ENCODE measurements at regions not wholly inside any gene's neighbourhood (a gene's known extent, or its start where the extent isn't known, plus 50 kb on each side); places are given as distances from the start of the nearest gene placed in this dataset.

DNA sequence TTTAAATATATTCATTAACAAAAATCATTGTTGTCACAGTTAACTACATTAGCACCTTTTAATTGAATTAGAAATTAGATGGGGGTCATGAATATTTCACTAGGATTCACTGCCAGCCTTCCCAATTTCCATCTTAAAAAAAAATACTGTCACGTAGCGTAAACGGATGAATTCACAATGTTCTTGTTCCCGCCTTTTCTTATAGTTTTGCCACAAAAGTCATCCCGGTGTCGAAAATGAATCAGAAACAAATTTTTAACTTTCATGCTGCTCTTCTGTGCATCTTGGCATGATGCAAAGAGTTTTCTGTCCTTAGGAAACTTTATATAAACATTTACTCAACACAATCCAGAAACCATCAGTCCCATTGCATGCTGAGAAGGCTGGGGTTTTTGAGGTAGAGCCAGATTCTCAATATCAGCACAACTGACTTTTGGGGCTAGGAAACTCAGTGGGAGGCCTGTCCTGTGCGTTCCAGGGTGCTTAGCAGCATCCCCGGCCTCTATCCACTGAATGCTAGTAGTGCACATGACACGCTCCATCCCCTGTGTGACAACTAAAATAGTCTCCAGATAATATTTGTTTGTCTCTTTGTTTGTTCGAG lies 252.9 kb upstream of the XYLT1 start:
- no peak overlapping the region for H3K4me3 ChIP-seq (ENCODE audit: low read depth, low read length, poor library complexity, severe bottlenecking)
- no peaks in the 10 kb centered on the region for H3K9me3 ChIP-seq (ENCODE audit: low read length)
- H3K4me1 ChIP-seq (ENCODE audit: insufficient read depth, low read length, poor library complexity, severe bottlenecking) = no peaks in the 10 kb centered on the region
- intact Hi-C loops (cut with micrococcal nuclease; ENCODE audit: unreplicated experiment) = no loop called here
- no TSS peak for BruUV-seq (replicated peaks)
- no peak overlapping the region for H3K27ac ChIP-seq (ENCODE audit: low read depth, low read length, poor library complexity, severe bottlenecking)
- H3K79me2 ChIP-seq (ENCODE audit: insufficient read depth, low read depth, low read length) = no peaks in the 10 kb centered on the region
- no peak overlapping the region for H3K4me2 ChIP-seq (ENCODE audit: low read length)
- DNase-seq (ENCODE audit: low spot score) = no peak
- POLR2A ChIA-PET = no interaction called here
- H4K20me1 ChIP-seq (ENCODE audit: insufficient read depth, low read length) = no peaks in the 10 kb centered on the region
- no peak overlapping the region for H2AFZ ChIP-seq (ENCODE audit: low read length)
- H3K9me2 ChIP-seq (ENCODE audit: insufficient read depth, low read length) = no peaks in the 10 kb centered on the region
- TF ChIP-seq EZH2phosphoT487 (IDR thresholded peaks at IDR 0.05; ENCODE audit: borderline replicate concordance, low read depth, low read length) = no peak
- TF ChIP-seq, protein P1, sequence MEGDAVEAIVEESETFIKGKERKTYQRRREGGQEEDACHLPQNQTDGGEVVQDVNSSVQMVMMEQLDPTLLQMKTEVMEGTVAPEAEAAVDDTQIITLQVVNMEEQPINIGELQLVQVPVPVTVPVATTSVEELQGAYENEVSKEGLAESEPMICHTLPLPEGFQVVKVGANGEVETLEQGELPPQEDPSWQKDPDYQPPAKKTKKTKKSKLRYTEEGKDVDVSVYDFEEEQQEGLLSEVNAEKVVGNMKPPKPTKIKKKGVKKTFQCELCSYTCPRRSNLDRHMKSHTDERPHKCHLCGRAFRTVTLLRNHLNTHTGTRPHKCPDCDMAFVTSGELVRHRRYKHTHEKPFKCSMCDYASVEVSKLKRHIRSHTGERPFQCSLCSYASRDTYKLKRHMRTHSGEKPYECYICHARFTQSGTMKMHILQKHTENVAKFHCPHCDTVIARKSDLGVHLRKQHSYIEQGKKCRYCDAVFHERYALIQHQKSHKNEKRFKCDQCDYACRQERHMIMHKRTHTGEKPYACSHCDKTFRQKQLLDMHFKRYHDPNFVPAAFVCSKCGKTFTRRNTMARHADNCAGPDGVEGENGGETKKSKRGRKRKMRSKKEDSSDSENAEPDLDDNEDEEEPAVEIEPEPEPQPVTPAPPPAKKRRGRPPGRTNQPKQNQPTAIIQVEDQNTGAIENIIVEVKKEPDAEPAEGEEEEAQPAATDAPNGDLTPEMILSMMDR (conservative IDR thresholded peaks at IDR 0.05; ENCODE audit: low read length) = no peak
- CTCF ChIA-PET (ENCODE audit: unreplicated experiment) = no interaction called here
- H3K36me3 ChIP-seq (ENCODE audit: insufficient read depth, low read length) = no peaks in the 10 kb centered on the region

DNA sequence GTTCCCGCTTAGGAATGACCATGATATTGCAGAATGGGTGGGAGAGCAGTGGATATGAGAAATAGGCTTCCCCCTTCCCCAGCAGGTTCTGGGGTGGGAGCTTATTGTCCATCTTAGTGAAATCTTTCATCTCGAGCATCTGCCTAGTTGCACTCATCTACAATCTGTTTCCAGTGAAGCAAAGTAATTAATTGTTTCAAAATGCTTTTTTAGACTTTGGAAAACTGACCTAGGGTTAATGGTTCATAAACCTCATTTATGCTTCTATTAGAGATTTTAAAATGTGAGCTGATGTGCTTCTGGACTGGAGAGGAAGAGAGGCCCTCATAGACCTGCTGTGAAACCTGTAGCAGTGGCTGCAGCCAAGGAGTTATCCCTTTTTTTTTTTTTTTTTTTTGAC lies 247.7 kb upstream of the XYLT1 start:
- Histone ChIP-seq H3K9me2 (ENCODE audit: insufficient read depth, low read length) (no peaks in the 10 kb centered on the region), H3K4me1 (ENCODE audit: insufficient read depth, low read length, poor library complexity, severe bottlenecking) (no peaks in the 10 kb centered on the region), H2AFZ (ENCODE audit: low read length) (no peak overlapping the region), H4K20me1 (ENCODE audit: insufficient read depth, low read length) (no peaks in the 10 kb centered on the region), H3K36me3 (ENCODE audit: insufficient read depth, low read length) (no peaks in the 10 kb centered on the region), H3K79me2 (ENCODE audit: insufficient read depth, low read depth, low read length) (no peaks in the 10 kb centered on the region), H3K9me3 (ENCODE audit: low read length) (no peaks in the 10 kb centered on the region), H3K4me2 (ENCODE audit: low read length) (no peak overlapping the region), H3K27ac (ENCODE audit: low read depth, low read length, poor library complexity, severe bottlenecking) (no peak overlapping the region), H3K4me3 (ENCODE audit: low read depth, low read length, poor library complexity, severe bottlenecking) (no peak overlapping the region)
- ChIA-PET POLR2A (no interaction called here), CTCF (ENCODE audit: unreplicated experiment) (no interaction called here)
- BruUV-seq (replicated peaks) = no TSS peak
- TF ChIP-seq, protein P1 (conservative IDR thresholded peaks at IDR 0.05; ENCODE audit: low read length) = no peak
- no peak for TF ChIP-seq EZH2phosphoT487 (IDR thresholded peaks at IDR 0.05; ENCODE audit: borderline replicate concordance, low read depth, low read length)
- intact Hi-C loops (cut with micrococcal nuclease; ENCODE audit: unreplicated experiment) = no loop called here
- no peak for DNase-seq (ENCODE audit: low spot score)

DNA sequence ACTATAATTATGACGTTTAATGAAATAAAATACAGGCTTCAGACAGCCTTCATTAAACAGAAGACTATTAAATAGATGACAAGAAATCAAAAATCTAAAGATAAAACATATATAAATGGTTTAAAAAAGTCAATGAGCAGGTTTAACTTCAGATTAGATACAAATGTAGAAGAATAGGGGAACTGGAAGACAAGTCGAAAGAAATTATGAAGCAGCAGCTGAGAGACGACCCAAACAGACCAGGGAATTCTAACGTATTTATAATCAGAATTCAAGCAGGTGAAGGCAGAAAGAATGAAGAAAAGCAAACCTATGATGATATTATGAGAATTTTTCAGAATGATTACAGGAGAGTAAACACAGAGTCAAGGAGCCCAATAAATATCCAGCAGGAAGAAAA lies 235.1 kb upstream of the XYLT1 start:
- ChIA-PET CTCF (ENCODE audit: unreplicated experiment) (no interaction called here), POLR2A (no interaction called here)
- BruUV-seq (replicated peaks) = no TSS peak

More for the DNA sequence above, 235.1 kb upstream of the XYLT1 start:
- Histone ChIP-seq H4K20me1 (ENCODE audit: insufficient read depth, low read length) (no peaks in the 10 kb centered on the region), H3K79me2 (ENCODE audit: insufficient read depth, low read depth, low read length) (no peaks in the 10 kb centered on the region), H3K4me1 (ENCODE audit: insufficient read depth, low read length, poor library complexity, severe bottlenecking) (no peaks in the 10 kb centered on the region), H3K36me3 (ENCODE audit: insufficient read depth, low read length) (no peaks in the 10 kb centered on the region), H3K4me2 (ENCODE audit: low read length) (no peak overlapping the region), H3K4me3 (ENCODE audit: low read depth, low read length, poor library complexity, severe bottlenecking) (no peak overlapping the region), H2AFZ (ENCODE audit: low read length) (no peak overlapping the region), H3K9me3 (ENCODE audit: low read length) (no peaks in the 10 kb centered on the region), H3K9me2 (ENCODE audit: insufficient read depth, low read length) (no peaks in the 10 kb centered on the region), H3K27ac (ENCODE audit: low read depth, low read length, poor library complexity, severe bottlenecking) (no peak overlapping the region)
- intact Hi-C loops (cut with micrococcal nuclease; ENCODE audit: unreplicated experiment) = no loop called here
- TF ChIP-seq, protein P1 (conservative IDR thresholded peaks at IDR 0.05; ENCODE audit: low read length) = no peak
- no peak for TF ChIP-seq EZH2phosphoT487 (IDR thresholded peaks at IDR 0.05; ENCODE audit: borderline replicate concordance, low read depth, low read length)
- DNase-seq (ENCODE audit: low spot score) = no peak
